ENCODE measurements at regions not wholly inside any gene's neighbourhood (a gene's known extent, or its start where the extent isn't known, plus 50 kb on each side); places are given as distances from the start of the nearest gene placed in this dataset.

DNA sequence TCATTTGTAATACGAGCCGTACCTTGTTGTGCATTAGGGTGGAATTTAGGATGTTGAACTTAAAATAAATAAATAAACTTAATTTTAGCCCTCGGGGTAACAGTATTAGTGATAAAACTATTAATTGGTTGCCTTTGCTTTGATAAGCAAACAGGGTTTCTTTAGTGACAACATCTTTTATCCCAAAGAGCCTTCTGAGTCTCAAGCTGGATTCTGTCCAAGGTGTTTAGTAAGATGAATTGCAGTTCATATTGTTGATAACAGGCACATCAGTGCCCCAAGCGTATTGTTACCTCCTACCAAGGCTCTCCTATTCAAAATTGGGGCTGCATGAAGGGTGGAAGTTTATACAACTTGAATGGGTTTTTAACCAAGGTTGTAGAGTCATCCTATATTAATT lies 144.4 kb upstream of the CELF2 start:
- no peak for FAIRE-seq

DNA sequence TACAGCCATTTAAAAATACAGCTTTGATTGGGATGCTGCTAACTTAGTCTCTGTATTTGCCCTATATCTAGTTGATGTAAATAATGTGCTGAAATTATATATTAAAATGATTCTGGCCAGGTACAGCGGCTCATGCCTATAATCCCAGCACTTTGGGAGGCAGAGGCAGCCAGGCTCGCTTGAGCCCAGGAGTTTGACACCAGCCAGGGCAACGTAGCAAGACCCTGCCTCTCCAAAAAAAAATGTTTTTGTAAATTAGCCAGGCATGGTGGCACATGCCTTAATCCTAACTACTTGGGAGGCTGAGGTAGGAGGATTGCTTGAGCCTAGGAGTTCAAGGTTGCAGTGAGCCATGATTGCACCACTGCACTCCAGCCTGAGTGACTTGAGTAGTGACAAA lies 143.8 kb upstream of the CELF2 start:
- no peak for FAIRE-seq

DNA sequence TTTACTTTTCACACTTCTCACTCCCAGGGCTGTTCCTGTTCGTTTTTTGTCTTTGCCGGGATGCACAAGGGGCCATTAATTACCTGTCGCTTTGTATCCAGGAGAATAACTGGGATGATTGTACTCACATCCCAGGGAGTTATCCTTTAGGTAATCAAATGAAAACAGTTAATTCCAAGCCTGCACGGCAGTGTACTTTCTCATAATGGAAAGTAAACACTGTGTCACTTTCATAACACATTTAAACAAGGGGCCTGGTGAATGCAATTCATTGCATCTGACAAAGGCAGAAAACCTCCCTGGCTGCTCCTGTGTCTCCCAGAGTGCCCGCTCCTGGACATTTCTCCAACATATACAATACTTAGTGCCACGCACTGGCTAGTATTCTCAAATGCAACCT lies 138.7 kb upstream of the CELF2 start:
- FAIRE-seq, result no peak

DNA sequence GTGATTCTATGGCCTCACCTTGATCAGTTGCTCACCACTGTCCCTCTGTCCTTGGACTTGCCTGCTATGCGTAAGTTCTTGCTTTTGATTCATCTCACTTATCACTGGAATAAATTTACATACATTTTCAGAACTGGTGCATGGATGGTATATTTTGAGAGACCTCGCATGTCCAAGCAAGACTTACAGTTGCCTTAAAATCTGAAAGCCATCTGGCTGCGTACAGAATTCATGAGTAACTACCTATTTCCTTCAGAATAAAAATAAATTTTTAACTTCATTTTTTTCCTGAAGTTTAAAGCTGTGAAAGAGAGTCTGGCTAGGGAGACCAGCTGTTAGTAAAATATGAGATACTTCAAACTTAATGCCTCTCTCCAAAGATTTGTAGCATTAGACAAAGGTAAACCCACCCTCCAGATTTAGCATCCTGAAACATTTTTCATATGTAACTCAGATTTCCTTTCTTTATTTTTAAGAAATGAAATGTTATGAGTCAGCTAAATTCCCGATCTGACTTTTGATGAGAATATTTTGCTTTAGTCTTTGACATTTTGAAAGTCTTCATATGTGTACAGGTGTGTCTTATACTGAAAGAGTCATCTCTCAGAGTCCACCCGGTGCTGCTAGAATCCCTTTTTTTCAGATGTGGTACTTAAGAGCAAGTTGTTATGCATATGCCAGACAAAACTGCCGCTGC lies 136.4 kb upstream of the CELF2 start:
- no peak for FAIRE-seq

DNA sequence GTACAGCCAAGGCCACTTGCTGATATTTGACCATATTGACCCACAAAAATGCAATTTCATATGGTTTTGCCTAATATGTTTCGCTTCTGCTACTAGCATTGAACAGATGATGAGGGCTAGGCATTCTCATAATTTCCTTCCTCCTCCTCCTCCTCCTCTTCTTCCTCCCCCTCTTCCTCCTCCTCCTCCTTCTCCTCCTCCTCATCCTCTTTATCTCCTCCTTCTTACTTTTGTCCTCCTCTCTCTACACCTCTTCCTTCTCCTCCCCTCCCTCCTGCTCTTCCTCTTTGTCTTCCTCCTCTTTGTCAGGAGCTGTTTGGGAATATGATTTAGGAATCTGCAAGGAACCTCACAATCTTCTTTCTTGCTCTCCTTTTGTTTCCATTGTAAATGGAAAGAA lies 133.9 kb upstream of the CELF2 start:
- no peak for FAIRE-seq

DNA sequence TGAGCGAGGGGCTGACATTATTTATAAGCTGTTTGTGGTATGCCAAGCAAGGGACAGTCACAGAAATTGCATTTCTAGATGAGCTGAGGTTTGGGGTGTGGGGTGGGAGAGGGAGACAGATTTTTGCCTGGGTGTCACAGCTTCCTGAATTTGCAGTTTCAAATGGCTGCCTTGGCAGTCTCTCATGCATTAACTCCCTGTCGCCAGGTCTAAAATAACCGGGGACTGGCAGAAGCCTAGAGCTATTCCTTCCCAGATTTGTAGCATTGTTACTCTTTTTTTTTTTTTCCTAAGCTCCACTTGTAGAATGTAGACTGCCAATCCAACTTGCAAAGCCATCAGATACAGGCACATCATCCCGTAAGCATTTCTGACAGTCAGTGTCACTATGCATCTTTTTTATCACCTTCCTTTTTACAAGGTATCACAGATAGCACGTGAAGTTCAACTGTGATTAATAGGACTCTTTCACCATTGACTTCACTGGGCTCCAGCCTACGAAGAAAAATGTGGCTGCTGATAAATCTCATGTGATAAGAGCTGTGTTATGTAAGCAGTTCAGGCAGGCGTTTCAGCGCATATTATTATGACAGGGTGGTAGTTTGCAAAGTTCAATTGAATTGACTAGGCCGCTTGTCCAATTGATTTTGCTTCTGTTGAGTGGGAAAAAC lies 130.7 kb upstream of the CELF2 start:
- FAIRE-seq, result no peak

DNA sequence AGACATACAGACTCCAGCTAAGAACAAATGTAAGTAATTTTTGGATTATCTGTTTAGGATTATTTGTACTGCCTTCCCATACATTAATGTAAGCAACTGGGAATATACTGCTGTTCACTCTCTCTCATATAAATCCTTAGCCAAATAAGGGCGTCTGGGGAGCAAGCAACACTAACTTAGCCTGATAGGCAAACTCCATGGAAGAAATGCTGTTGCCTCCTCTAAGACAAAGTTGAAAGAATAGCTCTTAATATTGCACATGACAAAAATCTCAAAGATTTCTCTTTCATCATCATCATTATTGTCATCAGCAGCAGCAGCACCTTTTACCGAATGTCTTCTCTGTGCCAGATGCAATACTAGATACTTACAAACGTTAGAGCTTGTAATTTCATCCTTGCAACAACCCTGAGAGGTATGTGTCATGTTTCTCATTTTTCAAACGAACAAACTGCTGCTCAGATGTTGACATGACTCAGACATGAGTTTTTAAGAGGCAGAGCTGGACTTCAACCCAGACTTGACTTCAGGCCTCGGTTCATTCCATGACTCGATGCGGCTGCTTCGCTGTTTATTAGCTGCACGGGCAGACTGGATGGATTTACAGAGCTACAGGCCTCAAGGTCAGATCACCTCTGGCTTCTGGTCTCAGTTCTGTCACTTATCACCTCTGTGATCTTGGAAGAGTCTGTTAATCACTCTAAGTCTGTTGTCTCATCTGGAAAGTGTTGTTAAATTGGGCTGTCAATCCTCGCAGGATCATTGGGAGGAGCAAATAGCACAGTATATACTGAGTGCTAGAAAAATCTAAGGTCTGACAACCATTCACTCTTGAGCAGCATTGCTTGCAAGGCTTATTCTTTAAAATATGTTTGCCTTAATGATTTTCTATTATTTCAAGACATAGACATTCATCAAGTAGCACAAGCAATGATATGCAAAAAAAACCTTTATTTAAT lies 126.3 kb upstream of the CELF2 start:
- FAIRE-seq, result no peak

DNA sequence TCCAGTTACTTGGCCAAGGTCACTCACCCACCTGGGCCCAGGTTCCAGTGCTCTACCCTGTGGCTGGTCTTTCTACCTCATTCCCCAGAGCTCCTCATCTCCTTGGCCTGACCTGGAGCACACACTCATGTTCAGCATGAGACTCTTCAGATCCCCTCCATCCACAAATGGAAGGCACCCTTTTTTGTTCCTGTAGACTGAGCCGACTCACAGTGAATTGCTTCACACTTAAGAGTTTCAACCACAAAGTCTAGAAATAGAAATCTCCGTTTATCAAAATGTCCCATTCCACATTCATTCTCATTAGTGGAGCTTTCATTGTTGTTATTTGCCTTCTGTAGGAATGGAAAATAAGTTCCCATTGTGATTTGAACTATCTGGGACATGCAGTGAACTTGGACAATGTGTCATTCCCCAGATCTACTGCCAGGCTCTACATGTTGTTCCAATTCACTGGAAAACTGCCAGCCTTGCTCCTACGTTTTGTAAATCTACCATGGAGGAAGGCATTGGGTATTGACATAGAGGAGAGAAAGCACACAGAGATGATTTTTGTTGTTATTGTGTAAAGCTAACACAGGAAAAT lies 125.3 kb upstream of the CELF2 start:
- no peak for FAIRE-seq

DNA sequence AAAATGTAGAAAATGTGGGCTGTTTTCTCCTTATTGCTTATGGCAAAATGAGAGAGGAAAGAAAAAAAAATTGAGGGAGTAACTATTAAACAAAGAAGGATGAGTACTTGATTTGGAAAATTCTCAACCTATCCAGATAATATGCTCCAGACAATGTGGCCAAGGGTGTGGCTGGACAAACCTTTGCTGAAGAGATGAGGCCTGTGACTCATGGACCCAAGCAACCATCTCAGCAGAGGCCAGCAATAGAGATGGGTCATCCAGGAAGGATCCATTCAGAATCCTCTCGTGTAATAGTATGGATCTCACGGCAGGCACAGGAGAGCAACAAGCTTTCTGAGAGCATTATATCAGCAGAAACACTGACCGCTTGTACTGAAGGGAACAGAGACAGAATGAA lies 120.3 kb upstream of the CELF2 start:
- FAIRE-seq, result no peak

DNA sequence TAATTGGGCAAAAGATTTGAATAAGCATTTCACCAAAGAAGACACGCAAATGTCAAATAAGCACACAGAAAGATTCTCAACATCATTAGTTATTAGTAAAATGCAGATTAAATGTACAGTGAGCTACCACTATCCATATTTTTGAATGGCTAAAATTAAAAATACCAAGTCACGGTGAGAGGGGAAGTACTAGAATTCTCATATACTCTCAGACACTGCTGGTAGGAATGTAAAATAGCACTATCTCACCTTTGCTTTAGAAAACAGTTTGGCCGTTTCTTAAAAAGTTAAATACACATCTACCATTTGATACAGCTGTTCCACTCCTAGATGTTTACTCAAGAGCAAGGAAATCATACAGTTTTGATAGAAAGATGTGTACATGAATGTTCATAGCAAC lies 115.8 kb upstream of the CELF2 start:
- FAIRE-seq, result no peak

DNA sequence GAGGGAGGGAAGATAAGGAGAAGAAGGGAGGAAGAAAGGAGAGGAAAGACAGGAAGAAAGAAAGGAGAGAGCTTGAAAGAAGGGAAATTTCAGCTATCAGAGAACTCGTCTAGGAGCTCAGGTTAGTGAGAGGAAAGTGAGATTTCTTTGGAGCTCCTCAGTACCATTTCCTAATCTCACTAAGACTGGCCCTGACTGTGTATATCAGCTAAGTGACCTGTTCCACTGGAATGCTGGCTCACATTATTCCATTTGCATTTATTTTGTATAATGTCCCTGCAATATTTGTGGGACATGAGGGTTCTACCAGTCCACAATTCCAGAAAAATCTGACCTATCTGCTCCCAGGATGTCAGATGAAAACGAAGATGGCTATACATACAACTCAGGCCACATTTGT lies 114.7 kb upstream of the CELF2 start:
- FAIRE-seq, result no peak

DNA sequence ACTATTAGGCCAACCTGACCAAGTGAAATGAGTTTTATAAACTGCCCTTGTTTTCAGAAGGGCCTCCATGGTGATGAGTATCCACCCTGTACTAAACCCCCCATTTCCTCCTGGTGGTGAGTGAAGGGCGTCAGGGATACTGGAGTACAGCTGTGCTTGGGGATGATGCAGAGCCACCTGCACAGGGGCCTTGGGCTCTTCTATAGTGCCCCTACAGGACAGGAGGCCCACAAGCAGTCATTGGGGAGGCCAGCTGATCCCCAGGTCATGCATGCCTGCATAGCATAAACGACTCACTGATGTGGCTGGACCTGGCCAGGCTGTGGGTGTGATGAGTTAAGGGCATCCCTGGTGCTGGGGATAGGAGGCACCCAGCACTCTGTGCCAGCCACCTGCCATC lies 114.1 kb upstream of the CELF2 start:
- FAIRE-seq, result no peak

DNA sequence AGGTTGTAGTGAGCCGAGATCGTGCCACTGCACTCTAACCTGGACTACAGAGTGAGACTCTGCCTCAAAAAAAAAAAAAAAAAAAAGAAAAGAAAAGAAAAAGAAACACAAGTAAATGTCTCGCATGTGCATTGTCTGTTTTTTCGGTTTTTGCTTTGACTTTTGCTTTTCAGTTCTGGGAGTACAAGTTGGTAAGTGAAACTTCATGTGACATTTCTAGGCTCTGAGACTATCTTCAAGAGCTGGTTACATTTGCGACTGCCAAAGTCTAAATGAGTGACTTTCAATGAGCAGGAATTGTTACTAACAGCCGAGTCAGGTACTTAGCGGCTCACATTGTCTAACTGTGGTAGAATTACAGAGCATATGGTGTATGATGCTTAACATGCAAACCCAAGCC lies 107.0 kb upstream of the CELF2 start:
- FAIRE-seq, result no peak

DNA sequence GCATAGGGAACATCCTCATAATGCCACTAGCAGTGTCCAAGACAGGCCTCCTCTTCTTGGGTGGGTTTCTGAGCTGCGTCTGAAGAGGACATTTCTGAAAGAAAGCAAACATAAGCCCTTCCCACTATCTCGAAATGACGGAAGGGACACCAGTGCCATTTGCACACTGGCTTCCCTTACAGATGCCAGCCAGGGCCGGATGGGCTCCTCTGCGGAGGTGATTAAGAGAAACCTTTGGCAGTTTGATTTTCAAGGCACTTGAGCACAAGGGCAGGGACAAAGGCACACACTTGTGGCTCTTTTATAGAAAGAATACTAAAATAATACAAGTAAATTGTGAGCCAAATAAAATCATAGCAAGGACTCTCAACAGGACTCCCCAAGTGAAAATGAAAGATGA lies 106.6 kb upstream of the CELF2 start:
- no peak for FAIRE-seq

DNA sequence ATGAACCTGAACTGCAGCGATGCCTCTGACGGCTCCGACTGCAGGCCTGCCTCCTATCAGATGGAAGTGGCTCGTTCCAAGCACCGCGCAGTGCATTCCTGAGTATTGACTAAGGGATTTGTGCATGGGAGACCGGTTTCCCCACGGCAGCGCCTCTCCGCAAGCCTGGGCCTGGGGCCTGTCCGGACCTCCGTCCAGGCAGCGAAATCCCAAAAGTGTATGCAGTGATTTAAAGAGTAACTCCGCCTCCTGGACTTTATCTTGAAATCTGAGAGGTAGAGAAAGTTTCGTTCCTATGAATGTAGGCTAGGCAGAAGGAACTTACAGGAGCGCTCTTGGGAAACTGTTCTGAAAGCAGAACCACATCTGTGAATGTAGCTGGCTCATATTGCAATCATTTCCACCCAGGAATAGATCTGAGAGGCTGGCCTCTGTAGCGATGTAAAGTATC lies 106.2 kb upstream of the CELF2 start:
- no peak for FAIRE-seq

DNA sequence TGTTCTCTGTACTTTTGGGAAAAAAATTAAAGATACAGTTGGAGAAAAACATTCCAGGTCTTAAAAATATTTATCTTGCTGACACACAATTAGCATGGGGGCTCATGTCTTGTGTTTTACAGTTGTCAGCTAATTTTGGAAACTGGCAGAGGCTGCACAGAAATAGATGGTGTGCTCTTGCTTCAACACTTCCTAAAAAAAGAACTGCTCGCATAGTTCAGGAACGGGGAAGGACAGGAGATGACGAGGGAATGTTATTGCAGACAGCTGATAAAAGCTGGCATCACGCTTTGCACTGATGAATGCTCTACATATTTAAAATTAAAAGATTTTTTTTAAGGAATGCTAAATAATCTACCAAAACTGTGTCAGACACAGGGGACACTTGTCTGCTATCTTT lies 103.5 kb upstream of the CELF2 start:
- FAIRE-seq, result no peak

DNA sequence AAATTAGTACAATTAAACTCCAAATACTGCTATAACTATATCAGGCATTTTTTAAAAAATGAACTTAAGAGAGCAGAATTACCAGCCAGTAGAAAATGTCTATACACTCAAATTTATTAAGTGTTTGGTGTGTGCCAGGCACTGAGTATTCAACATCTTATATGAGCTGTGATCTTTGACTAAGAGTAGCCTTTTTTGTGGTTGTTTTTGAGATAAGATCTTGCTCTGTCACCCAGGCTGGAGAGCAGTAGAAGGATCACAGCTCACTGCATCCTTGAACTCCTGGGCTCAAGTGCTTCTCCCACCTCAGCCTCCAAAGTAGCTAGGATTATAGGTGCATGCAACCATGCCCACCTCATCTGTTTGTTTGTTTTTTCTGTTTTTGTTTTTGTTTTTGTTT lies 102.5 kb upstream of the CELF2 start:
- no peak for FAIRE-seq

DNA sequence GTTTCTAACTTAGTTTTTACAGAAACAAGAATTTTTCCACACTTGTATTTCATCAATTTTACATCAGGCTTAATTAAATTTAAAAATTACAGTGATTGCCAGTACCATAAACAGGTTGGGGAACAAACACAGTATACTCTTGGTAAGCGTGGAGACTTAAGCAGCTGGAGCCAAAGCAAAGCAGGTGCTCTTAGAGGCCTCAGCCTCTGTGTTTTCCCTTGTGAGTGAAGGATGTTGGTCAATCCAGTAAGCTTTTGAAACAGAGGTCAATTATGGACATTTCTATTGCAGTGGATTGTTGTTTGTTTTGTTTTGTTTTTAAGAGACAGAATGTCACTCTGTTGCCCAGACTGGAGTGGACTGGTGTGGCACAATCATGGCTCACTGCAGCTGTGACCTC lies 100.6 kb upstream of the CELF2 start:
- no peak for FAIRE-seq

DNA sequence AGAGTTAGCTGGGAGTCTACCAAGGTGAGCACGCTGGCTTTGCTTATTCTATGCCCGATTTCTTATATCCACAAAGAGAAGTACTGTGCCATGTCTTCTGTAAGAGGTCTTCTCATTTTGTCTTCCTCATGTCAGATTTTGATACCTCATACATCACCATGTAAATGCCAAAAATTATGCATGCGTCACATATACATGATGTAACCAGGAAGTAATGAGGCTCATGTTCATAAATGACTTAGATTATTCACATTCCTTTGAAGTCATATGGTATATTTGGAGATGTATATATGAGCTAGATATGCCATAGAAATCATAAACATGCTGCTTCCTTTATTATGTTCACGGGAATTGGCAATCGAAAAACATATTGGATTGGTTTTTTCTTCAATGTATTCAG lies 97.7 kb upstream of the CELF2 start:
- no peak for FAIRE-seq

DNA sequence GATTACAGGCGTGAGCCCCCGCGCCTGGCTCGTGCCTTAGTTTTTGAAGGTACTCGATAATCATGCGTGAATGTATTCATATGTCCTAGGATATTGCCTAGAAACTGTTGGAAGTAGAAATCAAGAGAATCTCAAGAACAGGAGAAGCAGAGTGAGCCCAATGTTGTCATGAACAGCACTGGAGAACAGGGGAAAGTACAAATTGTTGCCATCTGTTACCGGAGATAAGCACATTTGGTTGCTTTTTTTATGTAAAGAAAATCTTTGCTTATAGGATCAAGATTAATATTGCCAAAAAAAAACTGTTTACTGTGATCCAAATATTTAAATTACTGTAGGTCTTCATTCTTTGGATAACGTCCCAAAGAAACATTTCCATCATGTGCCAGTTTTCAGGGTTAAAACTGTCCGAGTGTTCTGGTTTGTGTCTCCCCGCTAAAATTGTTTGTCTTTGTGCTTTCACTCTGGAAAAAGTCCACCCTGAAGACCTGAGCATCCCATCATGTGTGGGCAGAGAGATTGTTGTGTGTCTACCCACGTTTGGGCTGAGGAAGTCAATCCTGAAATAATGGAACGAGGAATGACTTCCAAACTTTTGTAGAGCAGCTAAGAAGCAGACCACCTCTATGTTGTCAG lies 95.7 kb upstream of the CELF2 start:
- FAIRE-seq, result no peak

DNA sequence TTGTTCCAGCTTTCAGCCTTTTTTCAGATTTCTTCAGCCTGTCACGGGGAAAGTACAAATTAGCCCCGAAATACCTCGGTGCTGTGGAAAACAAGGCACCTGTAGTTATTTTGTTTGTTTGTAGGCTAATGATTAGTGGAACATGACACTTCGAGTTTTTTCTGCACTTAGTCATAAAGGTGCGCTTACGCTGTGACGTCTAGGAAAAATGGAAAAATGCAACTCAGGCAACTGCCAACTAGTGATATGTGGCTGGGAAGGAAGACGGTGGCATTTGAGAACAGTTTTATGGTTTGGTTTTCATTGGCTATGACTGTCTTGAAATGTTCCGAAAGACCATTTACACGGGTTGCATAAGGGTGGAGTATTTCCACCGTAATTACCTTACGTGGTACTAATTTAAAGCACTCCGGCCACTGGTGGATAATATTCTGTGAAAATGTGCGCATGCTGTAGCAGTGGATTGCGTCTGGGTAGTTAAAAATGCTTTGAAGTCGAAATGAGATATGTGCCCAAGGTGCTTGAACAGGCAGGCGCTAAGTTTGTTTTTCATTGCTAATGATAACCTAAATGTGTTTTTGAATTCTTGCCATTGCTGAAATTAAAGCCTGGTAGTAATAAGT lies 94.5 kb upstream of the CELF2 start:
- FAIRE-seq, result no peak

DNA sequence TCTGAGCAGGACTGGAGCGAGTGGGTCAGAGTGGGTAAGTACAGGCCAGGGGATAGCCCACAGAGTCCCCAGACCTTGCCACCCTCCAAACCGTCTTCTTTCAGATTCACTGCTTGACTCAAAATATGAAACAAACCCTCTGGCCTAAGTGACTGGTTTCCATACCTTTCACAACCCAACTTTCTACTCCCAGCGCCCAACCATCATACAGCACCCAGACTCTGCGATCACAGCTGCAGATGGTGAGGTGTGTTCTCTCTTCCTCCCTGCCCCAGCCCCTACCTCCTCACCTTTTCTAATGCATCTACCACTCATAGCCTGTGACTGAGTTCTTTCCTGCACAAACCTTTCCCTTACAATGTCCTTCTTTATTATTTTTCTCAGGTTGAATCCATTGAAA lies 92.0 kb upstream of the CELF2 start:
- no peak for FAIRE-seq
